ENCODE measurements at regions not wholly inside any gene's neighbourhood (a gene's known extent, or its start where the extent isn't known, plus 50 kb on each side); places are given as distances from the start of the nearest gene placed in this dataset.

- no peak overlapping the region for H3K4me3 ChIP-seq (ENCODE audit: low read depth in 1 of 2, low read length in 2 of 2)
- DNase-seq (no peak), ATAC-seq (ENCODE audit: insufficient read depth, low read depth) (no peak)
These were observed 61.9 kb upstream of the NRSN1 start for GRCh38 chr6:24064106-24064505.

GRCh38 chr6:24064832-24065231 lies 61.2 kb upstream of the NRSN1 start:
- no peak overlapping the region for H3K9ac ChIP-seq (ENCODE audit: low read depth, low read length)
- H3K4me3 ChIP-seq (ENCODE audit: low read depth in 1 of 2, low read length in 2 of 2): no peak overlapping the region
- no peaks in the 10 kb centered on the region for H3K9me3 ChIP-seq (ENCODE audit: insufficient read depth, low read length, severe bottlenecking)
- H3K4me1 ChIP-seq (ENCODE audit: insufficient read depth, low read length): no peaks in the 10 kb centered on the region
- no peak overlapping the region for H3K4me2 ChIP-seq (ENCODE audit: insufficient read depth, low read length)
- no peak overlapping the region for H2AFZ ChIP-seq (ENCODE audit: low read depth, low read length)
- H3K27me3 ChIP-seq (ENCODE audit: insufficient read depth, low read length, poor library complexity): no peaks in the 10 kb centered on the region
- TF ChIP-seq CTCF (IDR thresholded peaks at IDR 0.05; ENCODE audit: borderline replicate concordance, extremely low read depth, low read length, poor library complexity, severe bottlenecking) (no peak), EZH2 (IDR thresholded peaks at IDR 0.05; ENCODE audit: borderline replicate concordance, low read depth, low read length, severe bottlenecking) (no peak)
- no peaks in the 10 kb centered on the region for H3K79me2 ChIP-seq (ENCODE audit: insufficient read depth, low read length)
- no peak overlapping the region for H3K27ac ChIP-seq (ENCODE audit: low read length)
- no peak for ATAC-seq (ENCODE audit: insufficient read depth, low read depth)
- DNase-seq: no peak
- H4K20me1 ChIP-seq (ENCODE audit: insufficient read depth, low read length): no peaks in the 10 kb centered on the region
- H3K36me3 ChIP-seq (ENCODE audit: insufficient read depth, low read length): no peaks in the 10 kb centered on the region

More at GRCh38 chr6:24064106-24064505, 61.9 kb upstream of the NRSN1 start:
- Histone ChIP-seq H3K4me2 (ENCODE audit: insufficient read depth, low read length) (no peak overlapping the region), H3K36me3 (ENCODE audit: insufficient read depth, low read length) (no peaks in the 10 kb centered on the region), H3K9me3 (ENCODE audit: insufficient read depth, low read length, severe bottlenecking) (no peaks in the 10 kb centered on the region), H3K27ac (ENCODE audit: low read length) (no peak overlapping the region), H3K4me1 (ENCODE audit: insufficient read depth, low read length) (no peaks in the 10 kb centered on the region), H4K20me1 (ENCODE audit: insufficient read depth, low read length) (no peaks in the 10 kb centered on the region), H3K79me2 (ENCODE audit: insufficient read depth, low read length) (no peaks in the 10 kb centered on the region), H2AFZ (ENCODE audit: low read depth, low read length) (no peak overlapping the region), H3K27me3 (ENCODE audit: insufficient read depth, low read length, poor library complexity) (no peaks in the 10 kb centered on the region), H3K9ac (ENCODE audit: low read depth, low read length) (no peak overlapping the region)
- TF ChIP-seq EZH2 (IDR thresholded peaks at IDR 0.05; ENCODE audit: borderline replicate concordance, low read depth, low read length, severe bottlenecking) (no peak), CTCF (IDR thresholded peaks at IDR 0.05; ENCODE audit: borderline replicate concordance, extremely low read depth, low read length, poor library complexity, severe bottlenecking) (peak; percentile 39)

- Histone ChIP-seq H3K9me3 (ENCODE audit: insufficient read depth, low read length, severe bottlenecking) (no peaks in the 10 kb centered on the region), H3K27ac (ENCODE audit: low read length) (no peak overlapping the region), H3K9ac (ENCODE audit: low read depth, low read length) (no peak overlapping the region), H3K4me2 (ENCODE audit: insufficient read depth, low read length) (no peak overlapping the region), H3K79me2 (ENCODE audit: insufficient read depth, low read length) (no peaks in the 10 kb centered on the region), H3K4me1 (ENCODE audit: insufficient read depth, low read length) (no peaks in the 10 kb centered on the region), H4K20me1 (ENCODE audit: insufficient read depth, low read length) (no peaks in the 10 kb centered on the region), H3K27me3 (ENCODE audit: insufficient read depth, low read length, poor library complexity) (no peaks in the 10 kb centered on the region), H3K4me3 (ENCODE audit: low read depth in 1 of 2, low read length in 2 of 2) (no peak overlapping the region), H3K36me3 (ENCODE audit: insufficient read depth, low read length) (no peaks in the 10 kb centered on the region), H2AFZ (ENCODE audit: low read depth, low read length) (no peak overlapping the region)
- no peak for DNase-seq
- ATAC-seq (ENCODE audit: insufficient read depth, low read depth): no peak
- no peak for TF ChIP-seq EZH2 (IDR thresholded peaks at IDR 0.05; ENCODE audit: borderline replicate concordance, low read depth, low read length, severe bottlenecking)
- TF ChIP-seq CTCF (IDR thresholded peaks at IDR 0.05; ENCODE audit: borderline replicate concordance, extremely low read depth, low read length, poor library complexity, severe bottlenecking): no peak
These were observed 56.5 kb upstream of the NRSN1 start for GRCh38 chr6:24069526-24069925.

Data from DND-41 (cell line).